H1 (cell line): ENCODE measurements at regions not wholly inside any gene's neighbourhood (a gene's known extent, or its start where the extent isn't known, plus 50 kb on each side); places are given as distances from the start of the nearest gene placed in this dataset.

Experiments
- BRCA1 ChIP-seq: IDR thresholded peaks from 2 replicates; pipeline ENCODE4 v1.6.1; 2012; ENCODE audit warnings: low read depth, low read length, improper control_type of control experiment
- CBX8 ChIP-seq: fragments of 300-800, 300-1000 bp; sonication (generic); IDR thresholded peaks from 2 replicates; pipeline ENCODE4 v1.7.1; 2016; ENCODE audit warnings: low read depth, low read length, borderline replicate concordance
- CREB1 ChIP-seq: IDR thresholded peaks from 2 replicates; pipeline ENCODE4 v1.6.1; 2012; ENCODE audit warnings: inconsistent platforms
- EP300 ChIP-seq, 2 experiments: IDR thresholded peaks; 1 replicate in 1 of 2; 2 replicates in 1 of 2; pipeline ENCODE4 v1.6.1; 2011 to 2012; ENCODE audit warnings: low read depth in 2 of 2, low read length in 2 of 2, mild to moderate bottlenecking in 2 of 2, borderline replicate concordance in 1 of 2, inconsistent platforms in 1 of 2, moderate library complexity in 1 of 2
- NRF1 ChIP-seq: IDR thresholded peaks from 2 replicates; pipeline ENCODE4 v1.6.1; 2011; ENCODE audit warnings: mild to moderate bottlenecking, low read depth, low read length, improper control_type of control experiment
- POLR2A ChIP-seq, 2 experiments: IDR thresholded peaks; 1 replicate in 1 of 2; 2 replicates in 1 of 2; pipeline ENCODE4 v1.6.1; 2011; ENCODE audit warnings: low read depth in 2 of 2, low read length in 2 of 2, mild to moderate bottlenecking in 2 of 2; ENCODE audit errors: control extremely low read depth in 1 of 2
- POLR2AphosphoS5 ChIP-seq: IDR thresholded peaks from 2 replicates; pipeline ENCODE4 v1.6.1; 2011; ENCODE audit warnings: low read depth, low read length
- RAD21 ChIP-seq, 2 experiments: IDR thresholded peaks in 1 of 2; conservative IDR thresholded peaks in 1 of 2; 2 replicates each; pipeline ENCODE4 v1.6.1; 2011; ENCODE audit warnings: low read depth in 2 of 2, low read length in 2 of 2, improper control_type of control experiment in 1 of 2, inconsistent platforms in 1 of 2, mild to moderate bottlenecking in 1 of 2, moderate library complexity in 1 of 2
- RFX5 ChIP-seq: IDR thresholded peaks from 2 replicates; pipeline ENCODE4 v1.6.1; 2011; ENCODE audit warnings: low read depth, low read length, improper control_type of control experiment, borderline replicate concordance
- RNF2 ChIP-seq: fragments of 200-900, 300-1000 bp; sonication (generic); IDR thresholded peaks from 2 replicates; pipeline ENCODE4 v1.7.1; 2016; ENCODE audit warnings: borderline replicate concordance, low read depth, mild to moderate bottlenecking, antibody characterized with exemption, low read length; ENCODE audit not compliant: poor library complexity, severe bottlenecking; ENCODE audit errors: missing control alignments
- SRF ChIP-seq: IDR thresholded peaks from 2 replicates; pipeline ENCODE4 v1.6.1; 2011; ENCODE audit warnings: mild to moderate bottlenecking, low read depth, low read length, moderate library complexity
- TBP ChIP-seq: IDR thresholded peaks from 2 replicates; pipeline ENCODE4 v1.6.1; 2011; ENCODE audit warnings: low read depth, low read length, improper control_type of control experiment
- TF ChIP-seq, protein P1 (sequence below), 3 experiments: IDR thresholded peaks; 1 replicate in 2 of 3; 2 replicates in 1 of 3; pipeline versions ENCODE4 v1.5.1 to v1.6.1; 2011; ENCODE audit warnings: low read length in 3 of 3, mild to moderate bottlenecking in 3 of 3, inconsistent platforms in 2 of 3, low read depth in 1 of 3, moderate library complexity in 1 of 3; ENCODE audit not compliant: insufficient read depth in 1 of 3; ENCODE audit errors: control extremely low read depth in 1 of 3
- TF ChIP-seq, protein P2 (sequence below): IDR thresholded peaks from 2 replicates; pipeline ENCODE4 v1.6.1; 2012; ENCODE audit warnings: inconsistent platforms

DNA sequence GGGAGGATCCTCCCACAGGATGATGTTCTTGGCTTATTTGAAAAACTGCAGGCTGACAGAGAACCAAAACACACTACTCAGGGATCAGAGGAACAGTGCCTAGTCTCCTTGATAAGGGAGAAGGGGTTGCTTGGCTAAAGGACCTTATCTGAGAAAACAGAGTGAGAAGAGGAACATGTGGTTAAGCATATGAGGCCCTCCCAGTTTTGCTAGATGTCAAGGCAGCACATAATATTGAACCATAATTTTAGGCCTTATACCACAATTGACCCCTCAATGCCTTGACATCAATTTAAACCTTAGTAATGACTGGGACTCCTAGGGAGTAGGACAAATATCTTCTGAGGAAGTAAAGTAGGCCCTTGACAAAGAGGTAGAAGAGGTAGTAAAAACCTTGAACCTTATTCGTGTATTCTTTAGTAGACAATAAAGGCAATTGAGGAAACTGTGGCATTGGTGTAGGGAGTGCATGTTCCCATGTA lies 79.3 kb downstream of the TEX13C start:
- no peak for TF ChIP-seq RAD21 (IDR thresholded peaks at IDR 0.05 in 1 of 2, conservative IDR thresholded peaks at IDR 0.05 in 1 of 2; ENCODE audit: low read depth in 2 of 2, low read length in 2 of 2)
- no peak for TF ChIP-seq CBX8
- TF ChIP-seq, protein P1, sequence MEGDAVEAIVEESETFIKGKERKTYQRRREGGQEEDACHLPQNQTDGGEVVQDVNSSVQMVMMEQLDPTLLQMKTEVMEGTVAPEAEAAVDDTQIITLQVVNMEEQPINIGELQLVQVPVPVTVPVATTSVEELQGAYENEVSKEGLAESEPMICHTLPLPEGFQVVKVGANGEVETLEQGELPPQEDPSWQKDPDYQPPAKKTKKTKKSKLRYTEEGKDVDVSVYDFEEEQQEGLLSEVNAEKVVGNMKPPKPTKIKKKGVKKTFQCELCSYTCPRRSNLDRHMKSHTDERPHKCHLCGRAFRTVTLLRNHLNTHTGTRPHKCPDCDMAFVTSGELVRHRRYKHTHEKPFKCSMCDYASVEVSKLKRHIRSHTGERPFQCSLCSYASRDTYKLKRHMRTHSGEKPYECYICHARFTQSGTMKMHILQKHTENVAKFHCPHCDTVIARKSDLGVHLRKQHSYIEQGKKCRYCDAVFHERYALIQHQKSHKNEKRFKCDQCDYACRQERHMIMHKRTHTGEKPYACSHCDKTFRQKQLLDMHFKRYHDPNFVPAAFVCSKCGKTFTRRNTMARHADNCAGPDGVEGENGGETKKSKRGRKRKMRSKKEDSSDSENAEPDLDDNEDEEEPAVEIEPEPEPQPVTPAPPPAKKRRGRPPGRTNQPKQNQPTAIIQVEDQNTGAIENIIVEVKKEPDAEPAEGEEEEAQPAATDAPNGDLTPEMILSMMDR (IDR thresholded peaks at IDR 0.05; ENCODE audit: control extremely low read depth in 1 of 3, insufficient read depth in 1 of 3, low read depth in 1 of 3, low read length in 3 of 3), result no peak
- TF ChIP-seq NRF1, result no peak
- TF ChIP-seq CREB1, result no peak
- TF ChIP-seq POLR2AphosphoS5, result no peak
- TF ChIP-seq SRF, result no peak
- no peak for TF ChIP-seq POLR2A (IDR thresholded peaks at IDR 0.05; ENCODE audit: control extremely low read depth in 1 of 2, low read depth in 2 of 2, low read length in 2 of 2)
- no peak for TF ChIP-seq TBP
- no peak for TF ChIP-seq EP300 (IDR thresholded peaks at IDR 0.05; ENCODE audit: borderline replicate concordance in 1 of 2, low read depth in 2 of 2, low read length in 2 of 2)
- no peak for TF ChIP-seq RFX5
- TF ChIP-seq BRCA1, result no peak
- no peak for TF ChIP-seq RNF2
- TF ChIP-seq, protein P2, sequence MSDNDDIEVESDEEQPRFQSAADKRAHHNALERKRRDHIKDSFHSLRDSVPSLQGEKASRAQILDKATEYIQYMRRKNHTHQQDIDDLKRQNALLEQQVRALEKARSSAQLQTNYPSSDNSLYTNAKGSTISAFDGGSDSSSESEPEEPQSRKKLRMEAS, result no peak
